Psoas muscle (tissue), 7 donors: ENCODE measurements at regions not wholly inside any gene's neighbourhood (a gene's known extent, or its start where the extent isn't known, plus 50 kb on each side); places are given as distances from the start of the nearest gene placed in this dataset.
"Not testable (repeated sequence)": the region's sequence is repeated elsewhere in the genome, so short reads cannot be mapped to it uniquely, and the experiment has no call there.

ENCODE experiments used
- ATAC-seq, 4 donors: fragments of 200-7000 bp; cut with Tn5 transposase; one replicate each; pipeline ENCODE4 v1.9.1; 2020; ENCODE audit warnings: moderate library complexity in 3 of 4, mild to moderate bottlenecking in 2 of 4
- DNase-seq, 2 donors: peaks; one replicate each; pipeline ENCODE4 v3.0.0-alpha.2; 2020
- H3K27ac ChIP-seq: fragments of 200-600 bp; one replicate; pipeline ENCODE4 v1.8.0; 2022
- H3K27me3 ChIP-seq, 3 donors: fragments of 200-600 bp in 1 of 3; one replicate each; pipeline versions ENCODE4 v1.6.1 to v1.8.0; 2013 to 2022; ENCODE audit warnings: low read length in 2 of 3, mild to moderate bottlenecking in 2 of 3, moderate library complexity in 1 of 3; ENCODE audit not compliant: insufficient read depth in 3 of 3
- H3K36me3 ChIP-seq, 2 donors: fragments of 200-600 bp in 1 of 2; one replicate each; pipeline versions ENCODE4 v1.6.1 to v1.8.0; 2013 to 2022; ENCODE audit warnings: low read depth in 1 of 2, mild to moderate bottlenecking in 1 of 2, moderate library complexity in 1 of 2; ENCODE audit not compliant: insufficient read depth in 1 of 2
- H3K4me1 ChIP-seq: fragments of 200-600 bp; one replicate; pipeline ENCODE4 v1.8.0; 2022
- H3K4me3 ChIP-seq: fragments of 200-600 bp; one replicate; pipeline ENCODE4 v1.8.0; 2022; ENCODE audit warnings: mild to moderate bottlenecking
- H3K9me3 ChIP-seq: fragments of 200-600 bp; one replicate; pipeline ENCODE4 v1.8.0; 2022
- CTCF ChIP-seq: fragments of 200-600 bp; IDR thresholded peaks from one replicate; pipeline ENCODE4 v1.8.0; 2022; ENCODE audit warnings: antibody characterized with exemption
- WGBS, 3 donors: extraction: QIAGEN DNeasy Blood & Tissue Kit; methylation state at CpG; one replicate each; pipeline versions ENCODE4 v1.1.6 to v1.1.7; 2013; 5-methylcytosine and 5-hydroxymethylcytosine counted together
- intact Hi-C, 2 donors: fragments of 100-400 bp; cut with DNase I; formaldehyde crosslinking; loops; one replicate each; pipeline versions ENCODE4 v1.11.0 to v1.14.2; 2022
- donor health status: healthy with polysubstance abuse.
- donor health status: DM: no; HTN: no; CAD: no; lungs with moderate emphysema.
- donor health status: Bipolar disorder and iron deficiency.
- donor health status: healthy.
- donor health status: DM: yes; HTN: yes; CAD: no.
- donor health status: DM: no; HTN: no; CAD: no.
- donor health status: DM: yes; HTN: yes; CAD: no.

GRCh38 chr10:125258676-125259075 lies 98.3 kb upstream of the CTBP2 start:
- intact Hi-C loops = no loop called here
- DNase-seq = no peak
- no peak for TF ChIP-seq CTCF
- 76 to 81% (median 76%) methylated on average over 2 of the region's 2 CpGs for WGBS, 3 donors
- no peaks in the 10 kb centered on the region for H3K4me1 ChIP-seq
- no peaks in the 10 kb centered on the region for H3K9me3 ChIP-seq
- no peak for ATAC-seq
- no peaks in the 10 kb centered on the region for H3K36me3 ChIP-seq
- no peak overlapping the region for H3K4me3 ChIP-seq
- no peak overlapping the region for H3K27ac ChIP-seq
- no peaks in the 10 kb centered on the region for H3K27me3 ChIP-seq

- TF ChIP-seq CTCF = no peak
- no peak overlapping the region for H3K27ac ChIP-seq
- no peak overlapping the region for H3K4me3 ChIP-seq
- H3K36me3 ChIP-seq = no peaks in the 10 kb centered on the region
- ATAC-seq (no peak), DNase-seq (no peak)
- no peaks in the 10 kb centered on the region for H3K4me1 ChIP-seq
- intact Hi-C loops = no loop called here
- no peaks in the 10 kb centered on the region for H3K9me3 ChIP-seq
- 63 to 67% (median 66%) methylated on average over 12 of the region's 12 CpGs for WGBS, 3 donors
- peaks cover 0 to 4% (median 0%) of the 10 kb centered on the region in 3 donors for H3K27me3 ChIP-seq
Measured at GRCh38 chr10:125257521-125258108, 97.3 kb upstream of the CTBP2 start.

- 63 to 66% (median 64%) methylated on average over 4 of the region's 4 CpGs for WGBS, 3 donors
- no peak for ATAC-seq
- TF ChIP-seq CTCF = no peak
- no peak overlapping the region for H3K4me3 ChIP-seq
- H3K27ac ChIP-seq = no peak overlapping the region
- H3K4me1 ChIP-seq = no peaks in the 10 kb centered on the region
- H3K27me3 ChIP-seq = peaks cover 0 to 4% (median 0%) of the 10 kb centered on the region in 3 donors
- peaks cover 3% of the 10 kb centered on the region for H3K9me3 ChIP-seq
- no peak for DNase-seq
- no peaks in the 10 kb centered on the region for H3K36me3 ChIP-seq
- intact Hi-C loops = no loop called here
Measured at GRCh38 chr10:125256026-125256425, 95.7 kb upstream of the CTBP2 start.

GRCh38 chr10:125252937-125253336 lies 92.6 kb upstream of the CTBP2 start:
- WGBS, 3 donors = 33 to 57% (median 49%) methylated on average over 2 of the region's 2 CpGs

GRCh38 chr10:125250834-125251233 lies 90.5 kb upstream of the CTBP2 start:
- ATAC-seq, H3K27me3 ChIP-seq, H3K27ac ChIP-seq, H3K4me3 ChIP-seq, H3K36me3 ChIP-seq, H3K4me1 ChIP-seq, H3K9me3 ChIP-seq, intact Hi-C loops, DNase-seq: not testable (repeated sequence)
- 95 to 99% (median 96%) methylated on average over 4 of the region's 4 CpGs for WGBS, 3 donors

More at GRCh38 chr10:125252937-125253336, 92.6 kb upstream of the CTBP2 start:
- no peaks in the 10 kb centered on the region for H3K36me3 ChIP-seq
- ATAC-seq (no peak), DNase-seq (no peak)
- intact Hi-C loops = no loop called here
- no peak overlapping the region for H3K4me3 ChIP-seq
- no peak overlapping the region for H3K27ac ChIP-seq
- peaks cover 4% of the 10 kb centered on the region for H3K9me3 ChIP-seq
- no peaks in the 10 kb centered on the region for H3K4me1 ChIP-seq
- H3K27me3 ChIP-seq = peaks cover 0 to 4% (median 3%) of the 10 kb centered on the region in 3 donors
- TF ChIP-seq CTCF = no peak
